GM19324 (cell line): ENCODE measurements at regions not wholly inside any gene's neighbourhood (a gene's known extent, or its start where the extent isn't known, plus 50 kb on each side); places are given as distances from the start of the nearest gene placed in this dataset.
"Not testable (repeated sequence)": the region's sequence is repeated elsewhere in the genome, so short reads cannot be mapped to it uniquely, and the experiment has no call there.

Source experiments
- ATAC-seq: cut with Tn5 transposase; IDR thresholded peaks from one replicate; pipeline ENCODE4 v1.9.1; 2021; ENCODE audit warnings: mild to moderate bottlenecking, moderate library complexity; ENCODE audit not compliant: unreplicated experiment, low FRiP score

GRCh38 chr6:158886346-158886977 is 67.3 kb upstream of the EZR start:
- ATAC-seq: not testable (repeated sequence)

- ATAC-seq: not testable (repeated sequence)
Observed at GRCh38 chr6:158881884-158882283, 62.7 kb upstream of the EZR start.

GRCh38 chr6:158881276-158881675 is 62.1 kb upstream of the EZR start:
- not testable (repeated sequence) for ATAC-seq

GRCh38 chr6:158879180-158879579 is 60.0 kb upstream of the EZR start:
- no peak for ATAC-seq

- ATAC-seq: no peak
Observed at GRCh38 chr6:158877716-158878115, 58.5 kb upstream of the EZR start.

- ATAC-seq: no peak
Observed at GRCh38 chr6:158876886-158877285, 57.7 kb upstream of the EZR start.

GRCh38 chr6:158870649-158870957 is 51.4 kb upstream of the EZR start:
- no peak for ATAC-seq

- peak; percentile 93 for ATAC-seq
Observed at GRCh38 chr6:158869826-158870648, 50.9 kb upstream of the EZR start.

- peak; percentile 87 for ATAC-seq
Observed at GRCh38 chr6:158868890-158869825, 50.0 kb upstream of the EZR start.
